Astrocyte (in vitro differentiated cells and primary cell): ENCODE measurements at regions not wholly inside any gene's neighbourhood (a gene's known extent, or its start where the extent isn't known, plus 50 kb on each side); places are given as distances from the start of the nearest gene placed in this dataset.

ENCODE experiments used
- DNase-seq: peaks from one replicate; pipeline ENCODE4 v3.0.0-alpha.2; 2010; ENCODE audit warnings: low read depth
- FAIRE-seq: peaks from 2 replicates; lab custom pipeline; 2011; peaks lifted over from hg19 to GRCh38; lab: Jason Lieb, UNC
- H2AFZ ChIP-seq: 2 replicates; pipeline ENCODE4 v1.6.0; 2012; ENCODE audit warnings: low read depth, low read length, inconsistent platforms
- H3K27ac ChIP-seq: 2 replicates; pipeline ENCODE4 v1.5.1; 2011; ENCODE audit warnings: low read depth, low read length, inconsistent platforms
- H3K27me3 ChIP-seq: 2 replicates; pipeline ENCODE4 v1.6.0; 2011; ENCODE audit warnings: low read length, inconsistent platforms; ENCODE audit not compliant: insufficient read depth
- H3K36me3 ChIP-seq: 2 replicates; pipeline ENCODE4 v1.5.1; 2011; ENCODE audit warnings: low read length, inconsistent platforms; ENCODE audit not compliant: insufficient read depth
- H3K4me1 ChIP-seq: 2 replicates; pipeline ENCODE4 v1.5.1; 2011; ENCODE audit warnings: low read length, inconsistent platforms; ENCODE audit not compliant: insufficient read depth
- H3K4me2 ChIP-seq: 2 replicates; pipeline ENCODE4 v1.6.0; 2012; ENCODE audit warnings: low read length, inconsistent platforms
- H3K4me3 ChIP-seq: 2 replicates; pipeline ENCODE4 v1.5.1; 2011; ENCODE audit warnings: low read depth, mild to moderate bottlenecking, low read length, inconsistent platforms; ENCODE audit not compliant: insufficient read depth
- H3K79me2 ChIP-seq: 2 replicates; pipeline ENCODE4 v1.6.0; 2012; ENCODE audit warnings: mild to moderate bottlenecking, low read length, inconsistent platforms; ENCODE audit not compliant: insufficient read depth
- H3K9ac ChIP-seq: 2 replicates; pipeline ENCODE4 v1.6.0; 2012; ENCODE audit warnings: mild to moderate bottlenecking, low read length, inconsistent platforms
- H3K9me3 ChIP-seq: 2 replicates; pipeline ENCODE4 v1.5.1; 2012; ENCODE audit warnings: low read depth, mild to moderate bottlenecking, low read length, inconsistent platforms; ENCODE audit not compliant: insufficient read depth
- H4K20me1 ChIP-seq: 2 replicates; pipeline ENCODE4 v1.6.0; 2012; ENCODE audit warnings: low read length, inconsistent platforms; ENCODE audit not compliant: insufficient read depth
- H3K27ac Mint-ChIP-seq: one replicate; pipeline ENCODE4 v1.8.0; 2021; ENCODE audit warnings: mild to moderate bottlenecking, mixed read lengths; ENCODE audit not compliant: unreplicated experiment
- H3K27me3 Mint-ChIP-seq: one replicate; pipeline ENCODE4 v1.8.0; 2021; ENCODE audit warnings: low read depth, mixed read lengths; ENCODE audit not compliant: unreplicated experiment
- H3K36me3 Mint-ChIP-seq: one replicate; pipeline ENCODE4 v1.8.0; 2021; ENCODE audit warnings: low read depth, mixed read lengths; ENCODE audit not compliant: unreplicated experiment
- H3K4me1 Mint-ChIP-seq: one replicate; pipeline ENCODE4 v1.8.0; 2021; ENCODE audit warnings: low read depth, mixed read lengths; ENCODE audit not compliant: unreplicated experiment
- H3K4me3 Mint-ChIP-seq: one replicate; pipeline ENCODE4 v1.8.0; 2021; ENCODE audit warnings: mild to moderate bottlenecking, moderate library complexity, mixed read lengths; ENCODE audit not compliant: unreplicated experiment
- H3K9me3 Mint-ChIP-seq: one replicate; pipeline ENCODE4 v1.8.0; 2021; ENCODE audit warnings: mild to moderate bottlenecking, mixed read lengths; ENCODE audit not compliant: unreplicated experiment
- EZH2 ChIP-seq: IDR thresholded peaks from 2 replicates; pipeline ENCODE4 v1.6.1; 2012; ENCODE audit warnings: mild to moderate bottlenecking, low read length, inconsistent platforms; ENCODE audit not compliant: insufficient read depth
- TF ChIP-seq, protein P1 (sequence below): IDR thresholded peaks from 2 replicates; pipeline ENCODE4 v1.5.1; 2011; ENCODE audit warnings: low read depth, mild to moderate bottlenecking, inconsistent platforms, low read length, moderate library complexity; ENCODE audit not compliant: insufficient read depth

DNA sequence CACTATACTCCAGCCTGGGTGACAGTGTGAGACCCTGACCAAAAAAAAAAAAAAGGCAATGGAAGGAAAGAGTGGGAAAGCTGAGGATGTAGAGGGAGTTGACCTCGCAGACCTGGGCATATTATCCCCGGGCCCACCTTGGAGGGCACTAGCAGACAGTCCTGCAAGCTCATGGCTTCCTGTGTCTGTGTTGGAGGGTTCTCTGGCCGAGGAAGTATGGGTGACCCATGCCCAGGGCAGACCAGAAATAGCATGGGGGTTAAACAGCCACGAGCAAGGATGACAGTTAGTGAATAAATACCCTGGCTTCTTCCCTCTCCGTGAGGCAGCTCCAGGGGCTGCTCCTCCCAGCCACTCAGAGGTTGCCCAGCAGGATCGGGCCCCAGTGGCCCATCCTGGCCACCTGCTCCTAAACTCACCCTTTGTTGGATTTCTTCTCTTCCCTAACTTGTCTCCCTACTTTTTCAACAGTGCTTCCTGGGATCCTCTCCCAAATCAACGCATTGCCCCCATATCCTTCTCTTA lies 485.8 kb downstream of the ZNF536 start:
- DNase-seq (no peak), FAIRE-seq (no peak)
- no peaks in the 10 kb centered on the region for H4K20me1 ChIP-seq
- H3K79me2 ChIP-seq, result no peaks in the 10 kb centered on the region
- H3K9ac ChIP-seq, result no peak overlapping the region
- H3K27me3 ChIP-seq, result no peaks in the 10 kb centered on the region
- Mint-ChIP-seq H3K4me3 (no peak overlapping the region), H3K27ac (no peak overlapping the region), H3K4me1 (no peaks in the 10 kb centered on the region), H3K9me3 (peaks cover 4% of the 10 kb centered on the region), H3K36me3 (no peaks in the 10 kb centered on the region), H3K27me3 (peaks cover 16% of the 10 kb centered on the region)
- TF ChIP-seq, protein P1, sequence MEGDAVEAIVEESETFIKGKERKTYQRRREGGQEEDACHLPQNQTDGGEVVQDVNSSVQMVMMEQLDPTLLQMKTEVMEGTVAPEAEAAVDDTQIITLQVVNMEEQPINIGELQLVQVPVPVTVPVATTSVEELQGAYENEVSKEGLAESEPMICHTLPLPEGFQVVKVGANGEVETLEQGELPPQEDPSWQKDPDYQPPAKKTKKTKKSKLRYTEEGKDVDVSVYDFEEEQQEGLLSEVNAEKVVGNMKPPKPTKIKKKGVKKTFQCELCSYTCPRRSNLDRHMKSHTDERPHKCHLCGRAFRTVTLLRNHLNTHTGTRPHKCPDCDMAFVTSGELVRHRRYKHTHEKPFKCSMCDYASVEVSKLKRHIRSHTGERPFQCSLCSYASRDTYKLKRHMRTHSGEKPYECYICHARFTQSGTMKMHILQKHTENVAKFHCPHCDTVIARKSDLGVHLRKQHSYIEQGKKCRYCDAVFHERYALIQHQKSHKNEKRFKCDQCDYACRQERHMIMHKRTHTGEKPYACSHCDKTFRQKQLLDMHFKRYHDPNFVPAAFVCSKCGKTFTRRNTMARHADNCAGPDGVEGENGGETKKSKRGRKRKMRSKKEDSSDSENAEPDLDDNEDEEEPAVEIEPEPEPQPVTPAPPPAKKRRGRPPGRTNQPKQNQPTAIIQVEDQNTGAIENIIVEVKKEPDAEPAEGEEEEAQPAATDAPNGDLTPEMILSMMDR, result no peak
- TF ChIP-seq EZH2, result no peak
- no peaks in the 10 kb centered on the region for H3K4me1 ChIP-seq
- peaks cover 4% of the 10 kb centered on the region for H3K9me3 ChIP-seq
- H3K27ac ChIP-seq, result no peak overlapping the region
- H3K4me3 ChIP-seq, result no peak overlapping the region
- H3K4me2 ChIP-seq, result no peak overlapping the region
- no peaks in the 10 kb centered on the region for H3K36me3 ChIP-seq
- no peak overlapping the region for H2AFZ ChIP-seq

DNA sequence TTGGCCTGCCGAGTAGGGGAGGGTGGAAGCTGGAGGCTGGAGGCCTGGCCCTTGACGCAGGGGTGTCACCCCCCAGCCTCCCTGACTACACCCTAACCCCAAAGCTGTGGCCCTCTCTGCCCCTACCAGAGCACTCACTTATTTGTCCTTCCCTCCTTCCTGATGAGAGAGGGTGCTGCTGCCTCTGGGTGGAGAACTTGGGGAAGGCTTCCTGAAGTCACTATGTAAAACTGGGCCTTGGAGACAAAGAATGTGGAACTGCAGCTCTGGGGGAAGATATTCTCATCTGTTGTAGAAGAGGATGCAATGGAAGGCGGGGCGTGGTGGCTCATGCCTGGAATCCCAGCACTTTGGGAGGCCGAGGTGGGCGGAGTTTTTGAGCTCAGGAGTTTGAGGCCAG lies 485.2 kb downstream of the ZNF536 start:
- no peaks in the 10 kb centered on the region for H3K27me3 ChIP-seq
- Mint-ChIP-seq H3K27me3 (peaks cover 17% of the 10 kb centered on the region), H3K4me3 (no peak overlapping the region), H3K36me3 (no peaks in the 10 kb centered on the region), H3K9me3 (peaks cover 5% of the 10 kb centered on the region), H3K27ac (no peak overlapping the region), H3K4me1 (no peaks in the 10 kb centered on the region)
- H4K20me1 ChIP-seq, result no peaks in the 10 kb centered on the region
- H3K9me3 ChIP-seq, result peaks cover 4% of the 10 kb centered on the region
- DNase-seq (no peak), FAIRE-seq (no peak)
- no peak for TF ChIP-seq EZH2
- TF ChIP-seq, protein P1, result no peak
- H3K27ac ChIP-seq, result no peak overlapping the region
- no peak overlapping the region for H3K4me2 ChIP-seq
- H3K36me3 ChIP-seq, result no peaks in the 10 kb centered on the region
- H3K79me2 ChIP-seq, result no peaks in the 10 kb centered on the region
- no peaks in the 10 kb centered on the region for H3K4me1 ChIP-seq
- no peak overlapping the region for H2AFZ ChIP-seq
- no peak overlapping the region for H3K9ac ChIP-seq
- H3K4me3 ChIP-seq, result no peak overlapping the region

DNA sequence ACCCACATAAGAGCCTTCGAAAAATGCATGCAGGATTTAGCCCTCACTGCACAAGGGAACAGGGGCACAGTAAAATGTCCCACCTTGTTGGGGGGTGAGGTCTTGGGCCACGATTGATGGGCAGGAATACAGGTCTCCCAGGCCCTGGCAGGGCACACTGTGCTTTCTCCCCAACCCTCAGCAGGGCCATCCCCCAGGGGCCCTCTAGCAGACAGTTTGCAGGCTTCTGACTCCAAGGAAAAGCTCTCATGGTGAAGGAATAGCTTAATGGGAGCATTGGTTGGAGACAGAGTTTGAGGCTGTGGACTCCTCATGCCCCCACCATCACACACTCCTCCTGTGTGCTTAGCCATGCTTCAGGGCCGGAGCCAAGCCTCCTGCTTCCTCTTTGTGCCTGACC lies 484.6 kb downstream of the ZNF536 start:
- Mint-ChIP-seq H3K4me1 (no peaks in the 10 kb centered on the region), H3K27me3 (peaks cover 18% of the 10 kb centered on the region), H3K36me3 (no peaks in the 10 kb centered on the region), H3K27ac (no peak overlapping the region), H3K9me3 (peaks cover 5% of the 10 kb centered on the region), H3K4me3 (no peak overlapping the region)
- Histone ChIP-seq H3K4me3 (no peak overlapping the region), H3K27ac (no peak overlapping the region), H4K20me1 (no peaks in the 10 kb centered on the region), H3K4me2 (no peak overlapping the region), H3K9ac (no peak overlapping the region), H3K9me3 (peaks cover 4% of the 10 kb centered on the region), H2AFZ (no peak overlapping the region), H3K79me2 (no peaks in the 10 kb centered on the region), H3K36me3 (no peaks in the 10 kb centered on the region), H3K27me3 (no peaks in the 10 kb centered on the region), H3K4me1 (no peaks in the 10 kb centered on the region)
- no peak for FAIRE-seq
- no peak for DNase-seq
- TF ChIP-seq EZH2, result no peak
- TF ChIP-seq, protein P1, result no peak
